Esophagus squamous epithelium (tissue), 5 donors: ENCODE measurements at regions not wholly inside any gene's neighbourhood (a gene's known extent, or its start where the extent isn't known, plus 50 kb on each side); places are given as distances from the start of the nearest gene placed in this dataset.

Experiments
- DNase-seq: peaks from one replicate; lab custom pipeline; 2025; lab: John Stamatoyannopoulos, UW
- H3K27ac ChIP-seq, 4 donors: fragments of 200-600 bp; sonication (generic); one replicate each; pipeline ENCODE4 v1.5.1; 2016 to 2019; ENCODE audit warnings: mild to moderate bottlenecking in 1 of 4
- H3K27me3 ChIP-seq, 4 donors: fragments of 200-600 bp; sonication (generic); 1 replicate in 3 of 4; 2 replicates in 1 of 4; pipeline versions ENCODE4 v1.5.1 to v1.6.0; 2017 to 2021; ENCODE audit warnings: antibody characterized with exemption in 1 of 4
- H3K36me3 ChIP-seq, 3 donors: fragments of 200-600 bp; sonication (generic); one replicate each; pipeline ENCODE4 v1.5.1; 2016 to 2019
- H3K4me1 ChIP-seq, 3 donors: fragments of 200-600 bp; sonication (generic); one replicate each; pipeline ENCODE4 v1.5.1; 2017 to 2019
- H3K4me3 ChIP-seq, 4 donors: fragments of 200-600 bp; sonication (generic); 1 replicate in 3 of 4; 2 replicates in 1 of 4; pipeline ENCODE4 v1.5.1; 2016 to 2019; ENCODE audit warnings: mild to moderate bottlenecking in 2 of 4, moderate library complexity in 1 of 4
- H3K9me3 ChIP-seq, 3 donors: fragments of 200-600 bp; sonication (generic); one replicate each; pipeline ENCODE4 v1.5.1; 2016 to 2019
- POLR2A ChIP-seq, 4 donors: fragments of 450-650 bp; IDR thresholded peaks; one replicate each; pipeline ENCODE4 v1.6.1; 2017; ENCODE audit warnings: antibody characterized with exemption in 4 of 4, mild to moderate bottlenecking in 4 of 4, moderate library complexity in 3 of 4
- WGBS, 2 donors: methylation state at CpG; one replicate each; pipeline ENCODE4 v1.1.5; 2018; 5-methylcytosine and 5-hydroxymethylcytosine counted together
- intact Hi-C: fragments of 100-400 bp; cut with DNase I; formaldehyde crosslinking; loops from one replicate; pipeline ENCODE4 v1.15.0; 2022
- TF ChIP-seq, protein P1 (sequence below), 6 experiments: fragments of 450-650 bp in 4 of 6; fragments of 200-600 bp in 2 of 6; sonication (generic) in 2 of 6; IDR thresholded peaks; one replicate each; pipeline ENCODE4 v1.5.1; 2016 to 2019; ENCODE audit warnings: antibody characterized with exemption in 6 of 6, mild to moderate bottlenecking in 4 of 6, moderate library complexity in 4 of 6
- donor health status: DM: yes; HTN: yes; CAD: no.

DNA sequence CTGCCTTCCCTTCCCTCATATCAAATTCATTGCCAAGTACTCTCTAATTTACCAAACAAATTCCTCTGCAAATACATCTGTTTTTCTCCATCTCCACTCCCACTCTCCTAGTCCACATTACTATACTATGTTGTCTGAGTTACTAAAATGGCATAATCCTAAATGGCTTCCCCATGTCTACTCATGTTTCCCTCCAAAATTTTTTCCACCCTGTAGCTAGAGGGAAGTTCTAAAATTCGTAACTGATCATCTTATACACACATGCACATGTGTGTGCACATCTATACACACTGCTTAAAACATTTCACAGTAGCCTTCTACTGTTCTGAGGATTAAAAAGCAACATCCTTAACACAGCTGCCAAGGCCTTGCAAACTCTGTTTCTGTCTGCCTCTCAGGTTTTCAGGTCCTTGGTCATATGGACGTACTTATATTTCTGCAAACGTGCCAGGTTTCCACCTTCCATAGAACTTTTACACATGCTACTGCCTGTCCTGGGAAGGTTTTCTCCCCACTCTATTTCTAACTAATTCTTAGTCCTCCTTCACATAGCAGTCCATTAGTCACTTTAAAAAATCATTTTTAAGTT, 140.6 kb downstream of the LURAP1L start:
- Histone ChIP-seq H3K4me1 (no peaks in the 10 kb centered on the region), H3K36me3 (no peaks in the 10 kb centered on the region), H3K4me3 (no peak overlapping the region), H3K27ac (no peak overlapping the region), H3K9me3 (no peaks in the 10 kb centered on the region), H3K27me3 (no peaks in the 10 kb centered on the region)
- DNase-seq, result no peak
- intact Hi-C loops, result no loop called here
- TF ChIP-seq, protein P1, sequence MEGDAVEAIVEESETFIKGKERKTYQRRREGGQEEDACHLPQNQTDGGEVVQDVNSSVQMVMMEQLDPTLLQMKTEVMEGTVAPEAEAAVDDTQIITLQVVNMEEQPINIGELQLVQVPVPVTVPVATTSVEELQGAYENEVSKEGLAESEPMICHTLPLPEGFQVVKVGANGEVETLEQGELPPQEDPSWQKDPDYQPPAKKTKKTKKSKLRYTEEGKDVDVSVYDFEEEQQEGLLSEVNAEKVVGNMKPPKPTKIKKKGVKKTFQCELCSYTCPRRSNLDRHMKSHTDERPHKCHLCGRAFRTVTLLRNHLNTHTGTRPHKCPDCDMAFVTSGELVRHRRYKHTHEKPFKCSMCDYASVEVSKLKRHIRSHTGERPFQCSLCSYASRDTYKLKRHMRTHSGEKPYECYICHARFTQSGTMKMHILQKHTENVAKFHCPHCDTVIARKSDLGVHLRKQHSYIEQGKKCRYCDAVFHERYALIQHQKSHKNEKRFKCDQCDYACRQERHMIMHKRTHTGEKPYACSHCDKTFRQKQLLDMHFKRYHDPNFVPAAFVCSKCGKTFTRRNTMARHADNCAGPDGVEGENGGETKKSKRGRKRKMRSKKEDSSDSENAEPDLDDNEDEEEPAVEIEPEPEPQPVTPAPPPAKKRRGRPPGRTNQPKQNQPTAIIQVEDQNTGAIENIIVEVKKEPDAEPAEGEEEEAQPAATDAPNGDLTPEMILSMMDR (IDR thresholded peaks at IDR 0.05), result no peak
- no peak for TF ChIP-seq POLR2A (IDR thresholded peaks at IDR 0.05)
- 50 to 73% methylated on average over 3 of the region's 3 CpGs for WGBS, 2 donors

- no peak overlapping the region for H3K27ac ChIP-seq
- H3K36me3 ChIP-seq, result no peaks in the 10 kb centered on the region
- WGBS, 2 donors, result 57 to 60% methylated on average over 1 of the region's 1 CpG
- H3K4me3 ChIP-seq, result no peak overlapping the region
- H3K27me3 ChIP-seq, result no peaks in the 10 kb centered on the region
- no peaks in the 10 kb centered on the region for H3K4me1 ChIP-seq
- TF ChIP-seq, protein P1 (IDR thresholded peaks at IDR 0.05), result no peak
- no peak for TF ChIP-seq POLR2A (IDR thresholded peaks at IDR 0.05)
- H3K9me3 ChIP-seq, result no peaks in the 10 kb centered on the region
- no peak for DNase-seq
- intact Hi-C loops, result no loop called here
Measured at GRCh38 chr9:12916042-12916441, 141.2 kb downstream of the LURAP1L start.

GRCh38 chr9:12920437-12920836, 145.6 kb downstream of the LURAP1L start:
- no peaks in the 10 kb centered on the region for H3K4me1 ChIP-seq
- no peaks in the 10 kb centered on the region for H3K36me3 ChIP-seq
- H3K27ac ChIP-seq, result no peak overlapping the region
- no peaks in the 10 kb centered on the region for H3K27me3 ChIP-seq
- intact Hi-C loops, result no loop called here
- H3K9me3 ChIP-seq, result no peaks in the 10 kb centered on the region
- 52 to 58% methylated on average over 2 of the region's 2 CpGs for WGBS, 2 donors
- H3K4me3 ChIP-seq, result no peak overlapping the region
- TF ChIP-seq, protein P1 (IDR thresholded peaks at IDR 0.05), result no peak
- TF ChIP-seq POLR2A (IDR thresholded peaks at IDR 0.05), result no peak
- DNase-seq, result no peak

DNA sequence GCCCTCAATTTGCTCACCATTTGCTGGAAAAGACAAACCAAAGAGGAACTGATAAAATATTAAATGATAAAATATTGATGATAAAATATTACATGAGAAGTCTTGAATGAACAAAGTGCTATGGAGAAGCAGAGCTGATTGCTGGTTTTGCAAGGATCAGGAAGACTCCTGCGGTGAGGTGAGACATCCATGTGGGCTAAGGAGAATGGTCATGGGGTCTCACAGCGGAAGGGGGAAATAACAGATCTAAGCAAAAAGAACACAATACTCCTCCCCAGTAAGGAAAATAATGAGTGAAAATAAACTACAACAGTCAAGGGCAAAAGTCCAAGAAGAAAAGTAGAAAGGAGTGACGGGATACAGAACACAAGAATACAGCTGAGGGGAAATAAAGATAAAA, 146.8 kb downstream of the LURAP1L start:
- no peak overlapping the region for H3K27ac ChIP-seq
- WGBS, 2 donors, result 87 to 88% methylated on average over 3 of the region's 3 CpGs

DNA sequence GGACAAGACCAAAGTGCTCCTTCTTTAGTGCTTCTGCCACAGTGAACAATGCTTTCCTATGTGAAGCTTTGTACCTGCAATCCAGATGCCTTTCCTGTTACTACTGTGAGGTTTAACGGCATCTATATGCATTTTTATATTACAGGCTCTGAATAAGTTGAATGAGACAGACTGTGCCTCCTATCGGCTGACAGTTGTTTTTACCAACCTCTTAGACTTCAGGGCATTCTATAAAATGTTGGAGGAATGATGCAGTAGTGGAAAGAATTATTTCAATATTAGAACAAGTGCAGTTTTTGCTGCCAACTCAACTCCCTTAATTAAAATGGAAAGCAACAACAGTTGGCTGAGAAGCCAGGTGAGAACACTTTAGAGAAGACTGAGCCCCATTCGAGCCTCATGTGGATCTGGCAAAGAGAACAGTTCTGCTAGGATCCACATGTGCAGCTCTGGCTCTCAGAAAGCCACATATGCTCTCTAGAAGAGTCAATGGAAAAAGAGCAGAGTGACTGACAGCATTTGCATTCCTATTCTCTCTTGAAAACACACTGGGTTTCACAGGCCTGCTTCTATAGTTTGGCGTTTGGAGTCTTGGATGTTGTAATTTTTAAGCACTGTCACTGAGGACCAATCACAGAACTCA, 147.5 kb downstream of the LURAP1L start:
- Histone ChIP-seq H3K27me3 (no peaks in the 10 kb centered on the region), H3K36me3 (no peaks in the 10 kb centered on the region), H3K4me3 (no peak overlapping the region), H3K4me1 (no peaks in the 10 kb centered on the region), H3K9me3 (no peaks in the 10 kb centered on the region), H3K27ac (no peak overlapping the region)
- no peak for TF ChIP-seq POLR2A (IDR thresholded peaks at IDR 0.05)
- TF ChIP-seq, protein P1 (IDR thresholded peaks at IDR 0.05), result no peak
- DNase-seq, result no peak
- WGBS, 2 donors, result 59 to 60% methylated on average over 4 of the region's 4 CpGs
- intact Hi-C loops, result no loop called here

More for the DNA sequence above, 146.8 kb downstream of the LURAP1L start:
- DNase-seq, result no peak
- H3K36me3 ChIP-seq, result no peaks in the 10 kb centered on the region
- H3K9me3 ChIP-seq, result no peaks in the 10 kb centered on the region
- no peak overlapping the region for H3K4me3 ChIP-seq
- H3K4me1 ChIP-seq, result no peaks in the 10 kb centered on the region
- H3K27me3 ChIP-seq, result no peaks in the 10 kb centered on the region
- TF ChIP-seq, protein P1 (IDR thresholded peaks at IDR 0.05), result no peak
- TF ChIP-seq POLR2A (IDR thresholded peaks at IDR 0.05), result no peak
- intact Hi-C loops, result no loop called here
